Neural progenitor cell (in vitro differentiated cells): ENCODE measurements at regions not wholly inside any gene's neighbourhood (a gene's known extent, or its start where the extent isn't known, plus 50 kb on each side); places are given as distances from the start of the nearest gene placed in this dataset.

Experiments
- DNase-seq: peaks from one replicate; pipeline ENCODE4 v3.0.0-alpha.2; 2016; ENCODE audit warnings: low spot score
- H2AFZ ChIP-seq: fragments of 200-600 bp; sonication (generic); replicated peaks from 2 replicates; pipeline ENCODE4 v1.6.1; 2016; ENCODE audit warnings: antibody characterized with exemption
- H3F3A ChIP-seq: fragments of 200-600 bp; sonication (generic); 2 replicates; pipeline ENCODE4 v1.6.1; 2016; ENCODE audit warnings: antibody characterized with exemption, low read depth
- H3K27ac ChIP-seq: fragments of 200-600 bp; sonication (generic); 2 replicates; pipeline ENCODE4 v1.5.1; 2016; ENCODE audit warnings: mild to moderate bottlenecking
- H3K27me3 ChIP-seq: fragments of 200-600 bp; sonication (generic); 2 replicates; pipeline ENCODE4 v1.6.1; 2016; ENCODE audit warnings: mild to moderate bottlenecking, moderate library complexity
- H3K36me3 ChIP-seq: fragments of 200-600 bp; sonication (generic); 2 replicates; pipeline ENCODE4 v1.5.1; 2016
- H3K4me1 ChIP-seq: fragments of 200-600 bp; sonication (generic); 2 replicates; pipeline ENCODE4 v1.6.1; 2016; ENCODE audit warnings: mixed run types
- H3K4me2 ChIP-seq: fragments of 200-600 bp; sonication (generic); 2 replicates; pipeline ENCODE4 v1.6.1; 2016
- H3K4me3 ChIP-seq: fragments of 200-600 bp; sonication (generic); 2 replicates; pipeline ENCODE4 v1.5.1; 2016
- H3K79me2 ChIP-seq: fragments of 200-600 bp; sonication (generic); 2 replicates; pipeline ENCODE4 v1.6.1; 2016; ENCODE audit warnings: low read depth
- H3K9ac ChIP-seq: fragments of 200-600 bp; sonication (generic); 2 replicates; pipeline ENCODE4 v1.6.1; 2016
- H3K9me3 ChIP-seq: fragments of 200-600 bp; sonication (generic); 2 replicates; pipeline ENCODE4 v1.5.1; 2016; ENCODE audit warnings: low read depth
- H4K20me1 ChIP-seq: fragments of 200-600 bp; sonication (generic); 2 replicates; pipeline ENCODE4 v1.6.1; 2016; ENCODE audit warnings: low read depth
- H3K27ac Mint-ChIP-seq: 3 replicates; pipeline ENCODE4 v1.8.0; 2021; ENCODE audit warnings: mixed read lengths
- H3K27me3 Mint-ChIP-seq: 2 replicates; pipeline ENCODE4 v1.8.0; 2022; ENCODE audit warnings: low read depth, mild to moderate bottlenecking, inconsistent platforms, moderate library complexity, mixed read lengths; ENCODE audit not compliant: insufficient read depth
- H3K36me3 Mint-ChIP-seq: 3 replicates; pipeline ENCODE4 v1.8.0; 2021; ENCODE audit warnings: mixed read lengths
- H3K4me1 Mint-ChIP-seq: 3 replicates; pipeline ENCODE4 v1.8.0; 2021; ENCODE audit warnings: mixed read lengths
- H3K4me3 Mint-ChIP-seq: 3 replicates; pipeline ENCODE4 v1.8.0; 2021; ENCODE audit warnings: mild to moderate bottlenecking, moderate library complexity, mixed read lengths
- H3K9me3 Mint-ChIP-seq: 3 replicates; pipeline ENCODE4 v1.8.0; 2020; ENCODE audit warnings: mixed read lengths
- EZH2 ChIP-seq: fragments of 200-600 bp; sonication (generic); IDR thresholded peaks from 2 replicates; pipeline ENCODE4 v1.6.1; 2017; ENCODE audit warnings: antibody characterized with exemption, mild to moderate bottlenecking, moderate library complexity
- EZH2phosphoT487 ChIP-seq: fragments of 200-600 bp; sonication (generic); IDR thresholded peaks from 2 replicates; pipeline ENCODE4 v1.6.1; 2017; ENCODE audit warnings: antibody characterized with exemption
- TF ChIP-seq, protein P1 (sequence below): fragments of 200-600 bp; sonication (generic); IDR thresholded peaks from 2 replicates; pipeline ENCODE4 v1.5.1; 2017; ENCODE audit warnings: antibody characterized with exemption, mild to moderate bottlenecking

- no peak overlapping the region for H3K27ac ChIP-seq
- H3K4me2 ChIP-seq: no peak overlapping the region
- H2AFZ ChIP-seq: no peak overlapping the region
- no peak for DNase-seq
- H3K27me3 Mint-ChIP-seq: no peaks in the 10 kb centered on the region
- no peaks in the 10 kb centered on the region for H3K79me2 ChIP-seq
- no peaks in the 10 kb centered on the region for H3K4me1 ChIP-seq
- no peak overlapping the region for H3K27ac Mint-ChIP-seq
- H3K4me3 ChIP-seq: no peak overlapping the region
- H3K36me3 ChIP-seq: no peaks in the 10 kb centered on the region
- H4K20me1 ChIP-seq: no peaks in the 10 kb centered on the region
- H3K9me3 ChIP-seq: no peaks in the 10 kb centered on the region
- H3K4me1 Mint-ChIP-seq: peaks cover 3% of the 10 kb centered on the region
- no peak overlapping the region for H3K4me3 Mint-ChIP-seq
- no peaks in the 10 kb centered on the region for H3F3A ChIP-seq
- H3K9me3 Mint-ChIP-seq: no peaks in the 10 kb centered on the region
- H3K27me3 ChIP-seq: no peaks in the 10 kb centered on the region
- H3K36me3 Mint-ChIP-seq: no peaks in the 10 kb centered on the region
- no peak overlapping the region for H3K9ac ChIP-seq
- TF ChIP-seq, protein P1, sequence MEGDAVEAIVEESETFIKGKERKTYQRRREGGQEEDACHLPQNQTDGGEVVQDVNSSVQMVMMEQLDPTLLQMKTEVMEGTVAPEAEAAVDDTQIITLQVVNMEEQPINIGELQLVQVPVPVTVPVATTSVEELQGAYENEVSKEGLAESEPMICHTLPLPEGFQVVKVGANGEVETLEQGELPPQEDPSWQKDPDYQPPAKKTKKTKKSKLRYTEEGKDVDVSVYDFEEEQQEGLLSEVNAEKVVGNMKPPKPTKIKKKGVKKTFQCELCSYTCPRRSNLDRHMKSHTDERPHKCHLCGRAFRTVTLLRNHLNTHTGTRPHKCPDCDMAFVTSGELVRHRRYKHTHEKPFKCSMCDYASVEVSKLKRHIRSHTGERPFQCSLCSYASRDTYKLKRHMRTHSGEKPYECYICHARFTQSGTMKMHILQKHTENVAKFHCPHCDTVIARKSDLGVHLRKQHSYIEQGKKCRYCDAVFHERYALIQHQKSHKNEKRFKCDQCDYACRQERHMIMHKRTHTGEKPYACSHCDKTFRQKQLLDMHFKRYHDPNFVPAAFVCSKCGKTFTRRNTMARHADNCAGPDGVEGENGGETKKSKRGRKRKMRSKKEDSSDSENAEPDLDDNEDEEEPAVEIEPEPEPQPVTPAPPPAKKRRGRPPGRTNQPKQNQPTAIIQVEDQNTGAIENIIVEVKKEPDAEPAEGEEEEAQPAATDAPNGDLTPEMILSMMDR: no peak
- TF ChIP-seq EZH2phosphoT487 (no peak), EZH2 (no peak)
Measured at GRCh38 chr14:44657203-44657602, 150.1 kb upstream of the FSCB start.

- Histone ChIP-seq H4K20me1 (no peaks in the 10 kb centered on the region), H3K4me2 (no peak overlapping the region), H3K36me3 (no peaks in the 10 kb centered on the region), H3K4me1 (no peaks in the 10 kb centered on the region), H3K9ac (no peak overlapping the region), H3K4me3 (no peak overlapping the region), H3K27ac (no peak overlapping the region), H3K79me2 (no peaks in the 10 kb centered on the region), H3F3A (no peaks in the 10 kb centered on the region), H3K9me3 (no peaks in the 10 kb centered on the region), H2AFZ (no peak overlapping the region), H3K27me3 (no peaks in the 10 kb centered on the region)
- no peaks in the 10 kb centered on the region for H3K27me3 Mint-ChIP-seq
- peaks cover 3% of the 10 kb centered on the region for H3K4me1 Mint-ChIP-seq
- TF ChIP-seq, protein P1: no peak
- TF ChIP-seq EZH2phosphoT487: no peak
- TF ChIP-seq EZH2: no peak
- no peak for DNase-seq
- H3K9me3 Mint-ChIP-seq: no peaks in the 10 kb centered on the region
- no peaks in the 10 kb centered on the region for H3K36me3 Mint-ChIP-seq
- H3K27ac Mint-ChIP-seq: no peak overlapping the region
- no peak overlapping the region for H3K4me3 Mint-ChIP-seq
Measured at GRCh38 chr14:44654591-44654990, 147.5 kb upstream of the FSCB start.

DNA sequence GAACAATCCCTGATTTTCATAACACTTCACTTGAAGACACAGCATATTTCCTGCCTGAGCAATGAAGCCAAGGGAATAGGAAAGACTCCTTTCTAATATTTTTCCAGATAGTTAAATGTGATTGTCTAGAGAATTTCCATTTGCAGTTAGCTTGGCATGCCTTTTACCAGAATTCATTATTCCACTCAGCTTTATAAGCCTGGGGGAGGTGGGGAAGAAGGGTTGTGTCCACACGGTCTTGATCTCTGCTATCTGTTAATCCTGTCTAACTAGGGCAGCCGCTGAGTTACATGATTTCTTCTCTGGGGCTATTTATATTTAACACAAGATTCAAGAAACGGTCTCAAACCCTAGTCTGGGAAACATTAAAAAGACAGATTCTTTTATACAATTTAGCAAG is 146.6 kb upstream of the FSCB start:
- Histone ChIP-seq H3K27me3 (no peaks in the 10 kb centered on the region), H3F3A (no peaks in the 10 kb centered on the region), H3K9me3 (no peaks in the 10 kb centered on the region), H3K4me2 (no peak overlapping the region), H4K20me1 (no peaks in the 10 kb centered on the region), H3K79me2 (no peaks in the 10 kb centered on the region), H2AFZ (no peak overlapping the region), H3K36me3 (no peaks in the 10 kb centered on the region), H3K27ac (no peak overlapping the region), H3K9ac (no peak overlapping the region), H3K4me3 (no peak overlapping the region), H3K4me1 (no peaks in the 10 kb centered on the region)
- H3K9me3 Mint-ChIP-seq: no peaks in the 10 kb centered on the region
- no peaks in the 10 kb centered on the region for H3K27me3 Mint-ChIP-seq
- H3K36me3 Mint-ChIP-seq: no peaks in the 10 kb centered on the region
- no peak for TF ChIP-seq EZH2
- TF ChIP-seq EZH2phosphoT487: no peak
- TF ChIP-seq, protein P1: no peak
- no peak overlapping the region for H3K27ac Mint-ChIP-seq
- peaks cover 3% of the 10 kb centered on the region for H3K4me1 Mint-ChIP-seq
- no peak overlapping the region for H3K4me3 Mint-ChIP-seq
- no peak for DNase-seq
